HG03442 (cell line): ENCODE measurements at regions not wholly inside any gene's neighbourhood (a gene's known extent, or its start where the extent isn't known, plus 50 kb on each side); places are given as distances from the start of the nearest gene placed in this dataset.
A peak's percentile ranks its signal among the peaks of the same experiment; 100 is the strongest.
"Not testable (repeated sequence)": the region's sequence is repeated elsewhere in the genome, so short reads cannot be mapped to it uniquely, and the experiment has no call there.

Experiments used
- ATAC-seq: cut with Tn5 transposase; IDR thresholded peaks from one replicate; pipeline ENCODE4 v1.9.1; 2021; ENCODE audit warnings: mild to moderate bottlenecking, moderate library complexity; ENCODE audit not compliant: unreplicated experiment

DNA sequence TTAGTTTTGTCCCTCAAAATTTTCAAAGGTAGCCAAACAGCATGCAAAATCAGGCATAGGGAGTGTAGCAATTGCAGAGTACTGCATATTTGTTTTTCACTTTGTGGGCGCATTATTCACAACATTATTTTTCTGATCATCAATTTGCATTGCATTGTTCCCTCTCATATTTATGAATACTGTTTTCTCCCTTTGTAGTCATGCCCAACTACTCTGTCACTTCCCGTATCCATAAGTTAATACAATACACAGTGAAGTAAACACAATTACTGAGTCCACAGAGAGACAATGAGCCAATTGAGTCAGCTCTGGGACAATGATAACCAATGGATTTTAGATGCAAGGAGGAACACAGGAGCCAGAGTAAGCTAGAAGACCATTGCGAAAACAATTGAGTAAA is 944.0 kb upstream of the ADGRL4 start:
- no peak for ATAC-seq

DNA sequence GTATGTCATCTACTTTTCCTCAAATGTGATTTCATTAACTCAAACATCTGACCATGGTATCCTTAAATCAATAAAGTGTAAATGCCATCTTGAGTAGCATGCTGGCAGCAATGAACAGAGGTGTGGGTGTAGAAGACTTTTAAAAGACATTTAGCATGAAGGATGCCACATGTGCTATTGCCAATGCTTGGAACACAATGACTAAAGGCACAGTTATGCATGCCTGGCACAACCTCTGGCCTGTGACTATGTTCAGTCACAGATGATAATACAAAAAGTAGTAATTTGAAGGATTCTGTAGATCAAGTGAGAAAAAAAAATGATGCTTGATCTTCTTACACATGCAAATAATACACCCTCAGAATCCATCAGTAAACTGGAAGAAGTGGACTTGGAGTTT is 938.9 kb upstream of the ADGRL4 start:
- no peak for ATAC-seq

DNA sequence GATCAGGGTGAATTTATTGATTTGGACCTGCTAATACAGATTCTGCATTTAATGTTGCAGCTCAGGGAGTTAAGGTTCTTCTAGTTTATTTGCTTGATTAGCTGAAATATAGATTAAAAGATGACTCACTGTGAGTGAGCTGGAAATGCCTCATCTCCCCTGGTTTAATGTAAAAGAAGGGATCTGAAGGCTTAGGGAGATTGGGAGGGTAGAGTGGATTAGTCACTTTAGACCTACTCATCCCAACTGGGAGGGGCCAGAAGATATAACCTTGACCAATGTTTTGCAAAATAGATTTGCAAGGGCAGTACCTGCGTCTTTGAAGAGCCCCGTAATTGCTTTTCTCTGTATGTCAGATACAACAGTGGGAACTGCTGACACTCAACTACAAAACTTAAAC is 922.8 kb upstream of the ADGRL4 start:
- ATAC-seq: no peak

DNA sequence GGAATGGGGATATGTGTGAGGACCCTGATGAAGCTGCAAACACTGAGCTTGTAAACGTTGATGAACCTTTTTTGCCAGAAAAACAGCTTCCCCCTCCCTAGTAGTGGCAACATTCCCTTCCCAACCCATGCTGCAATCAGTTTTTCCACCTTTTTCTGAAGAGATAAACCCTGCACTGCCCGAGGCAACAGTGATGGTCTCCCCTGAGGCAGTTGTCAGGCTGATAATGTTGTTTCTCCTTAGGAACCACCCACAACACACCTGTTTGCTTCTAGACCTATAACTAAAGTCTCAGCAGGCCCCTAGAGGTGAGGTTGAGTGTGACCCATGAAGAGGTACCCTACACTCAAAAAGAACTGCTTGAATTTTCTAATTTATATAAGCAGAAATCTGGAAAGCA is 922.4 kb upstream of the ADGRL4 start:
- no peak for ATAC-seq

DNA sequence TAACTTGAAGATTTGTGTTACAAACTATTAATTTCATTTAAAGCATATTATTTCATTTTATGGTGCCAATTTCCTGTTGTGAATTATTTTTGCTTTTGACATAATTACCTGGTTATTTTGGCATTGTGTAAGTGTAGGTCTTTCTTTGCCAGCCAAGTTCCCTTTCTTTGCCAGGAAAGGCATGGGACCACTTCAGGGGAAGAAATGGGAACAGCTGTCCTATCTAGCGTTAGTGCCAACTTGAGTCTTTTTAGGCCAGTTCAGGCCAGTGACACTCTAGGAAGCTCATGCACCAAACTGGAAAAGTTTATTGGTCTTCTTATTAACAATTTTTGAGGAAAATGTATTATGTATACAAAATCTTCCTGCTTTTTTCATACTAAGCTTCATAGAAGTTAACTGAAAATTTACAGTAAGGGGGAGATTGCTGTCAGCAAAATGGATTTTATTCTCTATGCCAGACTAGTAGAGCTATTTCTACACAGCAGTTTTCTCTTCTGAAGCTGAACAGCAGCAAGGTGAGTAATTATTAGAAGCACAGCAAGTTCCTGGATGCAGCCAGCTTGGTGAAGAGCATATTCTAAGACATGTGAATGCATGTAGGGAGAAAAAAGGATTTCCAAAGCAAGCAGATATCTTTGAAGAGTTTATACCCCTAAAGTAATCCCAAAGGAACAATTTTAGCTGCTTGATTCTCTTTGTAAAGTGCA is 914.6 kb upstream of the ADGRL4 start:
- no peak for ATAC-seq

DNA sequence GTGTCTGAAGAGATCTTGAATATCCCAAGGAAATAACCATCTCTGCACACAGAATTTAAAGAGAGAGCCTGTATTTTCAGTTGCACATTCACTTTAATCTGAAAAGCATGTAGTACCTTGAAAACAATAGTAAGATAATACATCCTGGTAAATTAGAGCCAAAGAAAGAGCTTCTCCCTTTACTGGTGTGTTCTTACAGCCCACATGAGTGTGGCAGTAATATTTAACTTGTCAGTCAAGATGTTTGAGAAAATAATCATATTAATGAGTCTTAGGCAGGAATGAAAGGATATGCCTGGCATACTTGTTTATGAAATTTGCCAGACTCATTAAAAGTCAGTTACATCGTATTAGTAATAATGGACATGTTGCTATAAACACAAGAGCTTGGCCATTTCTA is 908.4 kb upstream of the ADGRL4 start:
- no peak for ATAC-seq

DNA sequence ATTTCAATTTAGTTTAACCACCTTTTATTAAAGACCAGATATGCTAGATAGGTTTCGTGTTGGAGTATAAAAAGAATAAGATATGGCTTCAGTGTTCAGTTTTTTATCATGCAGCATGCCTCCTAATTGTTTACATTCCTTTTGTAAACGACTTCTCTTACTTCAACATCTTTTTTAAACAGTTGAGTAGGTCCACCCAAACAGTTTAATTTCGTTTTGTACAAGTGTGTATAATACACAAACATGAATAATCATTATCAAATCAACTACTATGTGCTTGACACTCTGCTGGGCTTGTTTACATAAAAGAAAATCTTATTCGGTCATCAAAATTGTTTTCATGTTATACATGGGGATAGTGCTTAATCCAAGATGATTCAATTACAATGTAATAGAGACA is 906.3 kb upstream of the ADGRL4 start:
- ATAC-seq: no peak

DNA sequence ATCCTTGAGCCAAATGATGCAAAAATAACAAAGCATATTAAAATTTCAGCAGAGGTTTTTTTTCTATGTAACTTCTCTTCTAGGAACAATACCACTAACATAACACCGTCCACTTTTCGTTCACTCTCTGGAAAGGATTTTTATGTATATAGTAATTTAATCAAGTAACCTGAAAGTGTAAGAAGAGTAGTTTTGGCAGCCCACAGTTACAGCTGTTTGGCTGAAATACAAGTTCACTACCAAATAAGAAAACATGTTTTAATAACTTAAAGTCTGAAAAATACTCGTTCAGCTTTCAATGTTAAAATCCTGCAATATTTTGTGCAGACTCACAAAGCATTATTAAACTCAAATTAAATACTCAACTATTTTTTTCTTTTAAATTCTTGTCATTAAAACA is 896.8 kb upstream of the ADGRL4 start:
- ATAC-seq: no peak

DNA sequence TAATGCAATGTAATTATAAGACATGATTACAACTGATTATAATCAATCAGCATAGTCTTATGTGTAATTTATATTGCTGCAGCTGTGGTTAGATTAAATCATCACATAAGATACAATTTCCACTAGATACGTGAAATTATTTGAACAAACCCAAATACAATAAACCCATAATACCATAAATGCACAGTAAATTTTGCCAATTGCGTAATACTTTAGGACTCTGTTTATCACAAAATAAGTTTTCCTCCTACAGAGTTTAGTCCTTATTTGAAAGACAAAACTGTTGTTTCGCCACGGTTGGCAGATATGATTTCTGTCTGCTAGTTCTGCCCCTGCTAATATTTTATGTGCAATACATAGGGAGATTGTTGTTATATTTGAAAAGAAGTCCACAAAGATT is 895.9 kb upstream of the ADGRL4 start:
- no peak for ATAC-seq

DNA sequence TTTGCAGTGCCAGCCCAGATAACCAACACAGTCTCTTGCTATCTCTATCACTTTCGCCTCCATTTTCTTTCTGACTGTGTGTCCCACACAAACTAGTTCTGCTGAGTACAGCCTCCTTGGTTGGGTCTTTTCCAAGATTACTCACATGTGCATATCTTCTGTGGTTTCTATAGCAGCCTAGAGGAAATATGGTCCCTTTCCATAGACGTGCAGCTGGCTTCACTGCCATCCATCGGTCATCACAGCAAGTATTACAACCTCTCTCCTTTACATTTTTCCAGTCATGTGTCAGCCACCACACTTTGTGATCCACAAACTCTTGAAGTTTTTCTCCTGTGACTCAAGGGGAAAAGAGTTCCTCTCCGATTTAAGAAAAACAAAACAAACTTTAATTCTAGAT is 893.4 kb upstream of the ADGRL4 start:
- no peak for ATAC-seq

DNA sequence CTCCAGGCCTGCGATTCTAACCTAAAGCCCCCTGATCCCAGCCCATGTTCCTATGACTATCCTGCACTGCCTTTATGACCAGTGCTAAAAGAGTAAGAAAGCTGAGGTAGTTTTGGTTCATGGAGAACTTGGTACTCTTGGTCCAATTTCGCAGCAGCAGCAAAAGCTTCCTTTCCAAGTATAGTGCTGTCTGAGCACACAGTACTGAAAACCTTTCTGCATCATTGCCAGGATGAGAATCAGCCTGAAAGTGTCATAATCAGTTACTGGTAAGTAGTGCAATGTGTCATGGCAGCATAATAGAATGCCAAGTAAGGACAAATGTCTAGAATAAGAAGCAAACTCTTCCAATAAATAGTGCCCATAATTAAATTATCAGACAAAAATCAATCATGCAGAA is 889.6 kb upstream of the ADGRL4 start:
- ATAC-seq: no peak

DNA sequence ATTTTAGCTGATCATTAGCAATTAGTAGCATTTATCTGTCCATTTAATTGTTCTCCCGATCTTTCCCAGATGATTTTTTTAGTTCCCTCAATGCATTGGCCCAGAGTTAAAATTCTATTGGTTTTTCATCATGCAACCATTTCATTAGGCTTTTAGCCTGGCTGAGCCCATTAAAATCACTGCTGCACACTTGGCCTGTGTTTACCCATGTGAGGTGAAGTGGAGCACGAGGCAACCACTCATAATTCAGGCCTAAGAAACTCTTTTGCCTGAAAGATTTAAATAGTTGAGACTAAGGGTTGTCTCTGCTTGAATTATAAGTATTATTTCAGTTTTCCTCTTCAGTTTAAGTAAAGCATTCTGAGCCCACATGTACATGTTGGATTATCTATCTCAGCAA is 889.0 kb upstream of the ADGRL4 start:
- no peak for ATAC-seq

DNA sequence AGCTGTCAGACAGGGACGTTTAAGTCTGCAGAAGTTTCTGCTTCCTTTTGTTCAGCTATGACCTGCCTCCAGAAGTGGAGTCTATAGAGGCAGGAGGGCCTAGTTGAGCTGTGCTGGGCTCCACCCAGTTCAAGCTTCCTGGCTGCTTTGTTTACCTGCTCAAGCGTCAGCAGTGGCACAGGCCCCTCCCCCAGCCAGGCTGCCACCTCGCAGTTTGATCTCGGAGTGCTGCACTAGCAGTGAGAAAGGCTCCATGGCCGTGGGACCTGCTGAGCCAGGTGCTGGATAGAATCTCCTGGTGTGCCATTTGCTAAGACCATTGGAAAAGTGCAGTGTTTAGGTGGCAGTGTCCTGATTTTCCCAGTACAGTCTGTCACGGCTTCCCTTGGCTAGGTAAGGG is 887.6 kb upstream of the ADGRL4 start:
- ATAC-seq: not testable (repeated sequence)

DNA sequence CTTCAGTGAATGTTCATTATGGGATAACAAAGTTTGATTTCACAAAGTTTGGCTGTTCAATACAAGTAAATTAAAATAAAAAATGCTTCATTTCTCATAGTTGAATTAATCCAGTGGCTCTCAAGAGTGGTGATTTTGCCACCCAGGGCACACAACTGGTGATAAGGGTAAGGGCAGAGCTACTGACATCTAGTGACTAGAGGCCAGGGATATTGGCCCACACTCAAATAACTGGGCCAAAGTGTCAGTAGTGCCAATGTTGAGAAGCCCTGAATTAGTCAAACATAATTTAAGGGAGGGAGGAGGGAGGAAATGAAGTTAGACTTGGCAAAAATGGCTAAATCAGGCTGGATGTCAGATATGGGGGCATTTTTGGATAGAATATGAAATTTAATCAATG is 880.5 kb upstream of the ADGRL4 start:
- no peak for ATAC-seq

DNA sequence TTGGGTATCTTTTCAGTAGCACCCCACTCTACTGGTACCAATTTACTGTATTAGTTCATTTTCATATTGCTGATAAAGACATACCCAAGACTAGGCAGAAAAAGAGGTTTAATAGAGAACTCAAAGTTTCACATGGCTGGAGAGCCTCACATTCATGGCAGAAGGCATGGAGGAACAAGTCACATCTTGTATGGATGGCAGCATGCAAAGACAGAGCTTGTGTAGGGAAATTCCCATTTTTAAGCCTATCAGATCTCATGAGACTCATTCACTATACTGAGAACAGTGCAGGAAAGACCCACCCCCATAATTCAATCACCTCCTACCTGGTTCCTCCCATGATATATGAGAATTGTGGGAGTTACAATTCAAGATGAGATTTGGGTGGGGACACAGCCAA is 878.6 kb upstream of the ADGRL4 start:
- ATAC-seq: no peak

DNA sequence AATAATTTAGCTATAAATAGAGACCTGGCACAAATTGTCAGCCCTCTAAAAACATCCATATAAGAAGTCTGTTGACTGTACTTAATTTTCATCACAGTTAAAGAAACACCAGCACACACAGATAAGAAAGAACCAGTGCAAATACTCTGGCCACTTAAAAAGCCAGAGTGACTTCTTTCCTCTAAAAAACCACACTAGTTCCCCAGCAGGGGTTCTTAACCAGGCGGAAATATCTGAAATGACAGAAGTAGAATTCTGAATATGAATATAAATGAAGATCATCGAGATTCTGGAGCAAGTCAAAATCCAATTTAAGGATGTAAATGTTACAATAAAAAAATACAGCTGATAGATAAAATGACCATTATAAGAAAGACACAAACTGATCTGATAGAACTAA is 870.6 kb upstream of the ADGRL4 start:
- no peak for ATAC-seq

DNA sequence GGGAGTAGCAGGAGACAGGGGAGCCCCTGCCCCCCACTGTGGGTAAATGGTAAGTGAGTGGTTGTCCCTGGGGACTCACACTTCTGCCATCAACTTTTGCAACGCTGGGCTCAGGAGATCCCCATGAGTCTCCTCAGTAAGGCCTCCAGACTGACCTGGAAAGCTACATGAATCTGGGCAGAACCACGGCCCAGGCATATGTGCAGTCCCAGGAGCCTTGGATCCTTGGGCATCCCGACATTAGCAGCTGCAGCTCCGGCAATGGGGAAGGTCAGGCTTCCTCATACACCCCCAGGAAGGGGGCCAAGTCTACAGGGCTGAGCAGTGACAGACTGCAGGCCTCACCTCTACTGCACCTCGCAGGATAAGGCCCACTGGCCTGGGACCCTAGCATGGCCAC is 868.7 kb upstream of the ADGRL4 start:
- ATAC-seq: no peak

DNA sequence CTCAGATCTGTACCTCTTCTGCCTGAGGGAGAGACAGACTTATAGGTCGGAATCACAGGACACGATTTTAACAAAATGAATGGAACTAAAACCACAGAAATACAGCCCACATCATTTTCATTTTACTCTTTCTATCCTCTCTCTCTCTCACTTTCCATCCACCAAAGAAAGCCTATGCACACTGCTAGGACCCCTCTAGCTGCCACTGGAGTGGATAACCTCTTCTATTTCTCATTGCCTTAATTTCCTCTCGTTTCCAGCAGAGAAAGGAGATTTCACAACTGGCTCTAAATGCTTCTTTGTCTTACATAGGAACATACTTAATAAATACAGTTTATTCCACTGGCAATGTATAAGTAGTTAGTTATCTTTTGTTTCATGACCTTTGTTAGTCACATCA is 867.8 kb upstream of the ADGRL4 start:
- ATAC-seq: no peak

DNA sequence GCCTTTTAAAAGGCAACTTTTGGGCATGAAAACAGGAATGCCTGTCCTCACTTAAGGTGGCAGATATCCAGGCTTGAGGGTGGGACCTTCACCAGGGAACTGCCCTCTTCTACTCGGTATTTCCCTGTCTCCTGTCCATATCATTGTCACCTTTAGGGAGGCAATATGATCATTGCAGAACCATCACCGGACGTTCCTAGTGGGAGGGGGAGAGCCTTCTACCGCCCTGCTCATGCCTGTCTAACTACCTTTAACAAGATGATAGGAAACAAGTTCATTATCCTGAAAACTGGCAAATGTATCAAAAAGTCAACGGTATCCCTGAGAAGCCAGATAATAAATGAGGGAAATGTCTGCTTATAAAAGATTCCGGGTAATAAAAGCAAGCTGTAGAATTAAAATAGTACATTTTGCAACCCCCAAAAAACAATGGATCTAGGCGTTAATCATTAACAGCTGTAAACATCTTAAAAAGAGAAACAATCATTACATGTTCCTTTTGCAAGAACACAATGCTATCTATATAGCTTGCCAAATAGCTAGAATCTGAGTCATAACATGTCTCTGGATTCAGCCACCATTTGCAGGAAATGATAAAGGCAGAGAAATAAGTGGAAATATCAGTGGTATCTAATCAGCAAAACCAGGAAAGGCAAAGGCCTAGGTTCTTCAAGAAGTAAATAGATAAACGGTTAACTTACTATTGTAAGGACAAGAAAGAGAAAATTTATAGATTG is 852.9 kb upstream of the ADGRL4 start:
- ATAC-seq: no peak

DNA sequence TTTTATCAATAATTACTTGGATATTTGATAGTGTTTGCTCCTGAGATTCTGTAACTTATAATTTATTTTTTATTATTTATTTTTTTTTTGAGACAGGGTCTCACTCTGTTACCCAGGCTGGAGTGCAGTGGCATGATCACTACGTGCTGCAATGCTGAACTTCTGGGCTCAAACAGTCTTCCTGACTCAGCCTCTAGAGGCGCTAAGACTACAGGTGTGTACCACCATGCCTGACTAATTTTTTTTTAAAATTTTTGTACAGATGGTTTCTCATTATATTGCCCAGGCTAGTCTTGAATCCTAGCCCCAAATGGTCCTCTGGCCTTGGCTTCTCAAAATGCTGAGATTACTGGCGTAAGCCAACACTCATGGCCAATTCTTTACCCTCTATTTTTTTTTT is 845.5 kb upstream of the ADGRL4 start:
- ATAC-seq: peak; percentile 43

DNA sequence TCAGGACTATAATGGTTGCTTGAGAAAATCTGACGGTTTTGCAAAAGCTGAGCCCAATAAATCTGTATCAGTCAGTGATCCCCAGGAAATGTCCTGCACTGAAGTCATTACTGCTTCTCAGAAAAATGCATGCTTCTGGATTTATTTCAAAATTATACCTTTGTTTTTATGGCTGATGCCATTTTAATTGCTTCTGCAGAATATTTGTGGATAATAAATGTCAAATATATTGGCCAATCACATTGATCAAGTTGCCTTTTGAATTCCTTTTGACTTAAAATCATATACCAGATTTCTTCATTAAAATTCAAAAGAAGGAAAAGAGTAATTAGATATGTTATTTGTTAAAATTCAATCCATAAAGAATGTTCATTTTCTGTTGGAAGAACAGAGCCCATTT is 842.9 kb upstream of the ADGRL4 start:
- ATAC-seq: no peak

DNA sequence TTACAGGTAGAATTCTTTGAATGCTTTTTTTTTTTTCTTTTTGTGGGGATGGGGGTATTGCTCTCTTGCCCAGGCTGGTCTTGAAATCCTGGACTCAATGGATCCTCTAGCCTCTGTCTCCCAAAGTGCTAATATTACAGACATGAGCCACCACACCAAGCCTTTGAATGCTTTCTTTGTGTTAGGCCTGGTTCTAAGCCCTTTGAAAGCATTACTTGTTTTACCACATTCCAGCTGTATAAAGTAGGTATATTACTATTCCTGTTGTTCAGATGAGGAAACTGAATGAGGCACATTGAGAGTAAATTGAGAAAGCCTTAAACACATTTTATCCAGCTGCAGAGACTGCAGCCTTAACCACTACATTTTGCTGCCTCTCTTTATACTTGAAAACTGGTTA is 841.8 kb upstream of the ADGRL4 start:
- no peak for ATAC-seq

DNA sequence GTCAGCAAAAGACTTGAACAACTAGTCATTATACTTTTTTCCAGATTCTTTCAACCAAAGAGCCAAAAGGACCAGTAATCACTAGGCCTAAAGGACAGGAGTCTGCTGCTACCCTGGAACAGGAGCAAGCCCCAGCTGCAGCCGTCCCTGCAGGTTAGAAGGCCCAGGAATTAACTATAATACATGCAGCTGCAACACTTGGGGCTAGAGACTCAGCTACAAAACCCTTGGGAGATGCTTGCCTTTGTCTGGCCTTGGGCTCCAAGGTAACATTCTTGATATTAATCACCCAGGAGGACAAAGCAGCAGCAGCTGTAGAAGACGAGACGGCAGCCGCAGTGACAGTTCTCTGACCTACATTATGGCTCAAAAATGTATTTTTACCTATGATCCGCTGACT is 841.2 kb upstream of the ADGRL4 start:
- ATAC-seq: no peak
